ENCODE measurements at regions not wholly inside any gene's neighbourhood (a gene's known extent, or its start where the extent isn't known, plus 50 kb on each side); places are given as distances from the start of the nearest gene placed in this dataset.

DNA sequence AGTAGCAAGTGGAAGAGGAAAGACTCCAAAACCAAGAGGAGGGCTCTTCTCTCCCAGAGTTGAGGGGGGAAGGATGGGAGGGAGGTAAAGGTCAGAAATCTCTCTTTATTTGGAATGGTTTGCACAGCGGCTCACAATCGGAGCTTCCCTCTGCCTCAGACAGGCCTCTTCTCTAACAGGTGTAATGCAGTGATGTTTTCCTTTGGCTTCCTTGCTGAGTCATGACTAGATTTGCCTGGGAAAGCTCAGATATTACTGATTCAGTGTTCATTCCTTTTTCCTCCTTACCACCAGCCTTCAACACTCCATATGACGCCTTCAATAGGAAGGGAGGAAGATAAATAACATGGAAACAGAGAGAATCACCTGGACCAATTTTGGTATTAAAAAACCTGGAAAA lies 136.6 kb downstream of the RNF152 start:
- DNase-seq (ENCODE audit: low read depth in 3 of 3, low spot score in 2 of 3) = no peak

DNA sequence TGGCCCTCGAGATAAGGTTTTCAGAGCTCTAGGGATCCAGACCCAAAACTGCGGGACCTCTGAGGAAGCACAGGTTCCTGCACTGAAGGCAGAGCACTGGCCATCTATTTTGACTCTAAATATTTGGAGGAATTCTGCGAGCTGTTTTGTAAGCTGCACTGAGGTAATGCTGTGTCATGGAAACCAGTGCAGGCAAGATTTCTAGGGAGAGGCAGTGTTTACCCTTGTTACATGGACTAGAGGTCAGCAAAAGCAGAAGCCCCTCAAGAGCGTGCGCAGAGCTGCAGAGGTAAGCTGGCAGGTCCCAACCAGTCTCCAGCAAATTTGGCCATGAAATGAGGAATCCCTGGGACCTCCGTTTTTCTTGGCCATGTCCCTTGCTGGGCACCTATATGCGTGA lies 137.3 kb downstream of the RNF152 start:
- DNase-seq (ENCODE audit: low read depth in 3 of 3, low spot score in 2 of 3) = no peak

DNA sequence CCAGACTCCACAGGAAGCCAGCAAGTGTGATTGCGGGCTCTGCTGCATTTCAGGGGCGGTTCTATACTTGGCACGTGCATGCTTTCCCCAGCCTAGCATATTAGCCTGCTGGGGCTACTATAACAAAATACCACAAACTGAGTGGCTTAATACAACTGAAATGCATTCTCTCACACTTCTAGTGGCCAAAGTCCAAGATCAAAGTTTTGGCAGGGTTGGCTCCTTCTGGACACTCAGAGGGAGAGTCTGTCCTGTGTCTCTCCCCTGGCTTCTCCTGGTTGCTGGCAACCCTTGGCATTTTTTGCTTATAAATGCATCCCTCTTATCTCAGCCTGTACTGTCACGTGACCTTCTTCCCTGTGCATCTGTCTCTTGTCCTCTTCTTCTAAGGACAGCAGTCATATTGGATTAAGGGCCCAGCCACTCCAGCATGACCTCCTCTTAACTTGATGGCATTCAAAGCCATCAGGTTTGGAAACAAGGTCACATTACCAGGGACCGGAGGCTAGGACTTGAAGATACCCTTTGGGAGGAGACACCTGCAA lies 138.7 kb downstream of the RNF152 start:
- DNase-seq (ENCODE audit: low read depth in 3 of 3, low spot score in 2 of 3) = no peak

DNA sequence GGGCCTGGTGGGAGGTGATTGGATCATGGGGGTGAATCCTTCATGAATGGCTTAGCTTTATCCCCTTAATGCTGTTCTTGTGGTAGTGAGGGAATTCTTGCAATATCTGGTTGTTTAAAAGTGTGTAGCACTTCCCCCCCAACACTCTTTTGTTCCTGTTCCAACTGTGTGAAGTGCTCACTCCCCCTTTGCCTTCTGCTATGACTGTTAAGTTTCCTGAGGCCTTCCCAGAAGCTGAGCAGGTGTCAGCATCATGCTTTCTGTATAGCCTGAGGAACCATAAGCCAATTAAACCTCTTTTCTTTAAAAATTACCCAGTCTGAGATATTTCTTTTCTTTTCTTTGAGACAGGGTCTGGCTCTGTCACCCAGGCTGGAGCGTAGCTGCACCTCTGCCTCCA lies 139.4 kb downstream of the RNF152 start:
- DNase-seq (ENCODE audit: low read depth in 3 of 3, low spot score in 2 of 3) = no peak

DNA sequence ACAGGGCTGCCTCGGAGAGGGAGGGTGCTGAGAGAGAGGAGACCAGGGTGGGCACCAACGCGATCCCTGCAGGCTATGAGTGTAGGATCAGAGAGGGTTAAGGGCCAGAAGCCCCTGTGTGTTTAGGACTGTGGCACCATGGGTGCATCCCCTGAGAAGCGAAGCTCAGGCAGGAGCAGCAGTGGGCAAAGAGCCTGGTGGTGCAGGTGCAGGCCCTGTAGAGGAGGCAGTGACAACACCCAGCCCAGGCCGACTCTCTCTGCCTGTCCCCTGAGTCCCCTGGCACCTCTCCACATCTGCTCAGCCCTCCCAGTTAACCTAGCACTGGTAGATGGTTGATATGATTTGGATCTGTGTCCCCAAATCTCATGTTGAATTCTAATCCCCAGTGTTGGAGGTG lies 139.8 kb downstream of the RNF152 start:
- no peak for DNase-seq (ENCODE audit: low read depth in 3 of 3, low spot score in 2 of 3)

DNA sequence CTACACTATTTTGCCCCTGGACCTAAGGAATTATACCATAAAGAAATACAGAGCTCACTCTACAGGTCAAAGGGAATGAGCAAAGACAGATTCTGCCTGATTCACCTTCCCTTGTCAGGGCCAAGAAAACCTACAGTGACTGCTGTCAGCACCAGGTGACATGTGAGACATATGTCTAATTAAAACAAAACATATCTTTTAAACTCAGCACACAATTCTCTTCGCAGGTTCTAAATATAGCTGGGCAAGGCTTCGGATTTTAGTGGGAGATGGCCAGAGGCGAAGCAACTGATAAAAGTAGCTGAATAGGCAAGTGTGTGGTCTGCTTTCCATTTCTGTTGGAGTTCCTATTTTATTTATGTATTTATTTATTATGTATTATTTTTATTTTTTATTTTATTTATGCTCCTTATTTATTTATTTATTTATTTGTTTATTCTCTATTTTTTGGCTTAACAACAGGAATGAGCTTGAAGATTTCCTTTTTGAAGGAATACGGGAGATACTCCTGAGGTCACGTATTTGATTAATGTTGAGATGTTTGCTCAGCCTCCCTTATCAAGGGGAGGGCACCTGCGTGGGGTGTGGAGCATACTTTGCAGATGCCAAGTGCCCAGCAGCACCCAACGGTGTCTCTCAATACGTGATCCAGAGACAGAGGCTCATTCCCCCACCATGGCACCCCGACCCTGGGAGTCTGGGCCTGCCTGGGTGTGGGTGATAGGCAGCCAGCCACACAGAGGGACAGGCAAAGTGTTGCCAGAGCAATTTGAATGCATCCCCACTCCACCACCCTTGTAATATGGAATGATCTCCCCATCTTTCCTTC lies 141.8 kb downstream of the RNF152 start:
- DNase-seq (ENCODE audit: low read depth in 3 of 3, low spot score in 2 of 3) = no peak

DNA sequence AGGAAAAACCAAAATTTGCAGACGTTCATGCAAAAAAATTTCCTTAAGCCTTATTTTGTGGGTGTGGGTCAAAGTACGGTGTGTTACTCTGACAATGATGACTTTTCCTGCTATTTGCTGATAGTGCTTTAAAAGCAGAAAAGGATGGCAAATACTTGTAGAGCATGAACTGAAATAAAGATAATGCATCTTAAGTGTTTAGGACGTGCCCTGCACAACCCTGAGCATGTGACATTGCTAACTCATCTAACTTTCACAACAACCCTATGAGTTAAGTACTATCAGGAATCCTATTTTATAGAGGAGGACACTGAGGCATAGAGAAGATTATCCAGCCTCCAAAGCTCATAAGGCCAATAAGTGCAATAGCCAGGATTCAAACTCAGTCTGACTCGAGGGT lies 143.3 kb downstream of the RNF152 start:
- no peak for DNase-seq (ENCODE audit: low read depth in 3 of 3, low spot score in 2 of 3)

DNA sequence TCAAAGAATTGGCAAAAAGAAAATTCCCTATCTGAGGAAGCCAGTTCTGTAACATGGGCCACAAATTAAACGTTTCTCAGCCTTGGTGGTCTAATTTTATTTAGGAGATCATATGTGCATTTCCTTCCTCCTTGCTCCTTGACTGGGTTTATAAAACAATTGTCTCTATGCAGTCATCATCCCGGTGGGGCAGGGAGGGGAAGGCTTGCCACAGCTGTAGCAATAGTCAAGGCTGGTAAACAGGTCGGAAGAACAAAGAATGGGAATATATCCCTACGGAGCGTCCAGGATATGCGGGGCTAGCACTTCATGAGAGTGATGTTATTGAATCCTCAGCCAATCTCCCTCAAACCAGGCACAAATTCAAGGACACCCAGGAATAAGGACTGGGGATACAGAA lies 143.8 kb downstream of the RNF152 start:
- DNase-seq (ENCODE audit: low read depth in 3 of 3, low spot score in 2 of 3) = no peak

DNA sequence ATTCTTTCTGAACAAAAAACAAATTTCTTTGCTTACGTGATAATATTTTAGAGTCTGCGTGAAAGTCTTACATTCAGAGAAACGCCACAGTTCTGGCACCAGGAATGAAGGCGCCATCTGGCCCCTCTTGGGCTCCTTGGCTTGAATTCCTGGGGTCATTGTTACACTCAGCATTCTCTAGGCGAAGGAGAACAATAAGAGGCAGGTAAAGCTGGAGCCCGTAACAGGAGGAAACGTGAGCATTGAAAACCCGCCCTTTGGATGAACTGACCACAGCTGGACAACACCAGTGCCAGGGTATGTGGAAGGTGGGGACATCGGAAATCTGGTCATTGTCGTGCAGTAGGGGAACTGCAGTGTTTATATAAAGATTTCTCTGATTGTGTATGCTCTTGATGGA lies 144.8 kb downstream of the RNF152 start:
- DNase-seq (ENCODE audit: low read depth in 3 of 3, low spot score in 2 of 3) = no peak

DNA sequence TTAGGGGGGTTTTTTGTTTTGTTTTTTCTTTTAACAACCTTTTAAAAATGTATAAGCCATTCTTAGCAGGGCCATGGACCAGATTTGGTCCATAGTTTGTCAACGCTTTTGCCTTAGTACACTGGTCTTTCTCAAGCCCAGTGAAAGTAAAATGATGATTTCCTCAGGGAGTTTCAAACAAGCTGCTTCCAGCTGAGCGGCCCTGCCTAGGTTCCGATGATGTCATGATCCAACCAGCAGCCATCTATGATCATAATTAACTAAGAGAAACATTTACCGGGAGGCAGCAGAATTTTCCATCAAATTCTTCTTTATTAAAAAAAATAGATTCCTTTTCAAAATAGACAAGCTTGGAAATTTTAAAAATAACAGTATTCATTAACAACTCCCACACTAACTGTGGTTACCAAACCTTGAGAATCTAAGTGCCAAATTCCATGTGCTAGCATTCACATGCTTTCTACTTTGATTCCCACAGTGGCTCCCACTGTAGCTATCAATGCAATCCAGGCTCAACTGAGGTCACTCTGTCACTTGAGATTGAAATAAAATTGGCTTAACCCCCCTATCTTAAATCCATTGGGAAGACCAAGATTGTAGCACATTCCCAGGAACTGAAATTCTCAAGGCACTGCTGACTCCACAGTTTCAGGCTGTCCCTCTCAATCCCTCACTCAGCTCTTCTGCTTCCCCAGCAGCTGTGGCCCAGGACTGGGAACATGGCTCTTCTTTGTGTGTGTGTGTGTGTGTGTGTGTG lies 148.9 kb downstream of the RNF152 start:
- no peak for DNase-seq (ENCODE audit: low read depth in 3 of 3, low spot score in 2 of 3)

DNA sequence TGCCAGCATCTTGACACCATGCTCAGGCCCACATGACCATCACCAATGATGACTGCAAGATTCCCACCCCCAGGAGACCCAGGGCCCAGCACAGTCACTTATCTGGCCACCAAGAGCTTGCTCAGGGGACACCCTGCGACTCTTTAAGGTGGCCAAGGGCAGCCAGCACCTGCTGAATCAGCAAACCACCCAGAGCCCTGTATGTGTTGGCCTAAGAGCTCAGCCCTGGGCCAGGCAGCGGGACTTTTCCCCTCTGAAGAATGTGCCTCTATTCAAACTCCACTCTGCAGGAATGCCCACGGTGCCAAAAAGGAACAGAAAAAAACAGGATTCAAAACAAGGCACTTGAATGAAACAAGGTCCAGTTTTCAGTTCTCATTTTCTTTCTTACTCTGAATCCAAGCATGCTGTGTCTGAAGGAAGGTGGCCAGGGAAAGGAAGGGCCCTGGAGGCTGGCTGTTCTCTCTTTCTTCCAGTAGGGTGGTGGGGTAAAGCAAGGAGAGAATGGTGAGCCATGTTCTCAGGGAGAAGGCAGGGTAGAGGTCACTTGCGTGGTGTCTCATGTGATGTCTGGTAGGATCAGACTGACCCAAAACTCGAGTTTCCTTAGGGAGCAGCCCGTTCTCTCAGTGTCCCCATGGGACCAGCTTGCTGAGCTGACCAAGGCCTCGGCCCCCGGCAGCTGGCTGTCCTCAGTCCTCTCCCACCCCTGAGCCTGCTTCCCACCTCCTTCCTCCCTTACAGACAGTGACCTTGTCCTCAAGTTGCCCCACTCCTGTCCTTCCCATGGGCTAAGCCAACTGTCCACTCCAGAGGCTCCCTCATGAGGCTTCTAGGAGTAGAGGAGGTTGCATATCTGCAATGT lies 150.0 kb downstream of the RNF152 start:
- no peak for DNase-seq (ENCODE audit: low read depth in 3 of 3, low spot score in 2 of 3)

DNA sequence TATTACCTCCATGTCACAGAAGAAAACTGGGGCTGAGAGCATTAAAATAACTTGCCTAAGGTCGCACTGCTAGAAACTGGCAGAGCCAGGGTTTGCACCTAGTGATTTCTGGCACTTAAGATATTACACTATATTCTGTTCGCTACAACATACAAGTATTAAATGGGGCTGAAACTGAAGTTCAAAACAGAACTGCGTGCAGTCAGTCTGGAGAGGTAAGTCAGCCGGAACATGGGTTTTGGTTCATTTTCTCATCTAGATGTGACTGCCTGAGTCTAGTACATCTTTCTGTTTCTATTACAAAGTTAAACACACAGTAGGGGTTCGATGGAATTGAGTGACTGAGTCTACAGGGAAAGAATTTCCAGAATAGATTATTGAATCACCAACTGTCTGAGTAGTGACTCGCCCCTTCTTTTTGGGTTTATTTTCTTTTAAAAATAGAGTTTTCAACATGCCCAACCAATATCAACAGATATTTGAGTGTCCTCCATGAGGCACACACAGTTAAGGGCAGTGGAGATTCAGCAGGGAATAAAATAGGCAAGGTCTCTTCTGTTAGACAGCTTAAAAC lies 150.8 kb downstream of the RNF152 start:
- no peak for DNase-seq (ENCODE audit: low read depth in 3 of 3, low spot score in 2 of 3)

DNA sequence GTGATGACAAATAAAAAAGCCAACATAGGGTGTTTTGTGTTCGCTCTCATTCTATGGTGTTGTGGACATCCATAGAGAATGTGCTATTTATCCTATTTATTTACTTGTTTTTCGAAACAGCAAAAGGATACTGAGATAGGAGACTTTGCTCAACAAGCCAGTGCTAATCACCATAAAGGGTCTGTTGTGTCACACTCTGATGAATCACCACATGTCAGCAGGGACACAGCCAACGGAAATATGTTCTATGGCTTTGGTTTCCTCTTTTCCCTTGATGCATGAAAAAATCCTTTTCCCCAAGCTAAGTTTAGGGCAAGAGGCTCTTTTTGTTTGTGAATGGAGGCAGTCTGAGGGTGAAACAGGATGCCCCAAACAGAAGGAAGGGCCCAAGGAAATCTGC lies 154.3 kb downstream of the RNF152 start:
- DNase-seq (ENCODE audit: low read depth in 3 of 3, low spot score in 2 of 3) = no peak

DNA sequence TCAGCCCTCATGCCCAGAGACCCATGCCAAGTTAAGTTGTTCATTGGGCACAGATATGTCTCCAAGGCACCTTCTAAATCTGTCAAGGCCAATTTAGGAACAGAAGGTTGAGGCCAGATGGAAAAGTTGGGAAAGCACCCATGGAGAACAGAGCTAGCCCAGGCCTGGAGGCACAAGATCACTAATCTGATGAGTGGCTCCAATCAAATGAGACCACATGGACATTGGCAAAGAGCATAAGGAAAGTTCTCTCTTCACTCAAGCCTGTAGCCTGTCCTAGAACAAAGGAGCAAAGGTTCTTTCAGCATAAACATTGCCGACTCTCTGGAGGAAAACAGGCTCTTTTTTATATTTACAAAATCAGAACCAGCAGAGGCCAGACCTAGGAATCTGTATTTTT lies 154.8 kb downstream of the RNF152 start:
- DNase-seq (ENCODE audit: low read depth in 3 of 3, low spot score in 2 of 3) = no peak

DNA sequence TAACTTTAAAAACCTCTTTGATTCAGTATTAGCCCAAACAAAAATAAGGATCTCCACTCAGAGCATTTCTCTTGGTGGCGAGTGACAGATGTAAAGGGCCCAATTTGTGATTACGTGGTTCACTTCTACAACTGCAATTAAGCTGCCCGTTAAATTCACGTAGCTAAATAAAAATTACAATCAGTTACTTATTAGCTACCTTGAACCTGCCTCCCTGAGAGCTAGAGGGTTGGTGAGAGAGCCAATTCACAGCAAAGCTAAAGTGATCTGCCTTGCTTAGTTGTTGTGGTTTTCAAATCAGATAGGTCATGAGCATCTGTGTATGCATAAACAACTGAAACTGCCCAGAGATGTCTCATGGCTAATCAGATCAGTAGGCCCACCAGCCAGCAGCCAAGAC lies 156.7 kb downstream of the RNF152 start:
- DNase-seq (ENCODE audit: low read depth in 3 of 3, low spot score in 2 of 3) = no peak

DNA sequence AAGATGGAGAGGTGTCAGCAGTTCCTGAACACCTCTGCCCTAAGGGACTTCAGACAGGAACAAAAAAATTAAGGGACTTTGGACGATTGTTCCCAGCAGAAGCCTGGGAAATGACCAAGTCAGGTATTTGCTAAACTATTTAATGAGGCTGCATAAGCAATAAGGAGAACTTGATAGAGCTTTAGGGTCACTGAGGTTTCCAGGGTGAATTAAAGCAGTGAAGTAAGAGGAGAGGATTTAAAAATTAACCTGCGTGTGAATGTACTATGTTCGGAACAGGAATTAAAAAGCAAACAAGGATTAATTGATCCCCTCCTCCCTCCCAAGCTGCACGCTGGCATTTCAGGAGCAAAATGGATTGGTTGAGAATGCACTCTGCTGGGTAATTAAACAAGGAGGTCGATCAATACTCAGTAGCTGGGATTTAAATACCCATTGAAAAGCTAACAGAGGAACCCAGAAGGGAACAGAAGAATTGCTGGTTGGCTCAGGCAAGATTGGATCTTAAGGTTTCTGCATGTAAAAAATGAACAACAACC lies 157.2 kb downstream of the RNF152 start:
- no peak for DNase-seq (ENCODE audit: low read depth in 3 of 3, low spot score in 2 of 3)

DNA sequence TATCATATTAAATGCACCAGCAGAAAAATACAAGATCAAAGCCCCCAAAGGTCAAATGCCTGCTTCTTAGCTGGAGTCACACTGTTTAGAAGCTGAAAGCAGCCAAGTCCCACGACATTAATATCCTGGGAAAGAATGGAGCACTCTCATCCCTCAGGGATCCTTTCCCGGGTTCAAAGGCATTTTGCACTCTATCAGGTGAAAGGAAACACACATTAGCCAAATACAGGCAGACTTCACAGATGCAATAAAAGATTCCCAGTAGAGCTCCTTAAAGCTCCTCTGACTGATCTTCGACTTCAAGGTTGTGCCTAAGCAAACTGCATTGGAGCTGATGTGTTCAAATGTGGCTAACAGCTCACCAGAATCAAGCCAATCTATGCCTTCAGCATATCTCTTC lies 158.4 kb downstream of the RNF152 start:
- DNase-seq (ENCODE audit: low read depth in 3 of 3, low spot score in 2 of 3) = no peak

DNA sequence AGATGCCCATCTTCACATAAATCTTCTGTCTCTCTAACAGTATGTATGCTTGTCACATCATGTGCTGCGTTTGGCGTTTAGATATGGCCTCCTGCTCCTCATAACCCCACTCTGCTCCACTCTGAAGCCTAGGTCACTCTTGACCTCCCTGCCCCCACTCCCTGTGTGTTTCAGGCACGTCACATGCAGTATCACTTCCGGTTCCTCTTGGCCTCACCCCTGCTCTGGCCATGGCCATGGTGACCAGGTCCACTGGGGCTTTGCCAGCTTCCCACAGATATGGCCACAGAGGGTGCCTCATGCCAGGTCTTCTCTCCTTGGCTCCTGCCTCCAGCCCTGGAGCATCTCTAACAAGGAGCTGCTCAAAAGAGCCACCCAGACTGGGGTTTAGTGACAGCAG lies 160.0 kb downstream of the RNF152 start:
- DNase-seq (ENCODE audit: low read depth in 3 of 3, low spot score in 2 of 3) = no peak

DNA sequence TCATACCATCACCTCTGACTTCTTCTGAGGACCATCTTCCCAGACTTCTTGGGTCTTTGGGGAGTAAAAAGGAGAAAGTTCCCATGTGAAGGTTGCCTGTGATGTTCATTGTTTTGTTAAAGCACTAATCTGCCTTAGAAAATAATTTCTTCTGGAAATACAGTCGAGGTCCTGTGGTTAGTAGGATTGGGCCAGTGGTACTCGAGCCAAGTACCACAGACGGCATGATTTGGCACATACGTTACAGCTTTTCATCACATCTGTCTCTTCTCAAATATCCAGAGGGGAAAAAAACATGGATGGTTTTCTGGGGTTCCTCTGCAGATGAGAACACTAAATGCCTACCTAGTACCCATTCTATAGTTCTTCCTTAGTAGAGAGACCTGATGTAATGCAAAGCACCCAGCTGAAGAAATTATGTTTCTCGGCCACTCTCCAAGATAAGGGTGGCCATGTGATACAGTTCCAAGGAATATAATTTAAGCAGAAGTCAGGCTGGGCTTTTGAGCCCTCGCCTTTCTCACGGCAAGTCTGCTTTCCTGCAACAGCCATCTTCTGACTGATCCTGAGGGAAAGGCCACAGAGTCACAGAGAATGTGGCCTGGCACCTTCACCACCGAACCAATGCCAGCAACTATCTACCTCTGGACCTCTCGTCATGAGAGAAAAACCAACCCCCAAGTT lies 161.0 kb downstream of the RNF152 start:
- no peak for DNase-seq (ENCODE audit: low read depth in 3 of 3, low spot score in 2 of 3)

DNA sequence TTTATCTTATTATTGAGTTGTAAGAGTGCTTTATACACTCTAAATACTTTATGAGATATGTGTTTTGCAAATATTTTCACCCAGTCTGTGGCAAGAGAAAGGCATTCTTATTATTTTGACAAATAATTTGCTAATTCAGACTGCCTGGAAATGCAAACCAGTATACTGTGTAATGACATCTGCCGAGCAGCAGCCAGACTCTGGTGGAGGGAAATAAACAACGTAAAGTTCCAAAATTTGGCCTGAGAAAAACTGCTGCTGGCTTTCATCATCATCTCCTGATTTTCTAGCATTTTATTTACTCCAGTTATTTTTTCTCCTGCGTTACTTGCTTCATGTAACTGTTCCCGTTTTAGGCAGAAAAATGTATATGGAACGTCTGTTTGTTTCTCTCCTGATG lies 161.6 kb downstream of the RNF152 start:
- no peak for DNase-seq (ENCODE audit: low read depth in 3 of 3, low spot score in 2 of 3)

All from right renal cortex interstitium (tissue), 3 donors.